ENCODE measurements at regions not wholly inside any gene's neighbourhood (a gene's known extent, or its start where the extent isn't known, plus 50 kb on each side); places are given as distances from the start of the nearest gene placed in this dataset.
A peak's percentile ranks its signal among the peaks of the same experiment; 100 is the strongest.
"Not testable (repeated sequence)": the region's sequence is repeated elsewhere in the genome, so short reads cannot be mapped to it uniquely, and the experiment has no call there.

DNA sequence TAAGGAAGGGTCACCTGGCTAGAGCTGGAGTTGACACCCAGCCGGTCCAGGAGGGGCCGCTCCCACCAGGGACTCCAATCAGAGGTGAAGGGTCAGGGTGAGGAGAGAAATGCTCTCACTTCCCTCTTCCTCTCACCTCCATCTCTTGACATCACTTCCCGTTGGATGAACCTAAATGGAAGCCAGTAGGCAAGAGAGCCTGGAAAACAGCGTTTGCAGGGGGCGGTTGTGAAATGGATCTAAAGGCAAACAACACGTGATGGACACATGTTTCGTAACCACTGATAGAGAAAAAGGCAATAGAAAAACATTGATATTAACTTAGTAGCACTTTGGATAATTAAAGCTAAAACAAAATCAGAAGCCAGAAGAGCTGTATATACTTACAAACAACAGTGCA lies 105.6 kb upstream of the FOXA2 start:
- no peak for DNase-seq (ENCODE audit: extremely low spot score, insufficient read length, low read depth)
- FAIRE-seq: no peak

DNA sequence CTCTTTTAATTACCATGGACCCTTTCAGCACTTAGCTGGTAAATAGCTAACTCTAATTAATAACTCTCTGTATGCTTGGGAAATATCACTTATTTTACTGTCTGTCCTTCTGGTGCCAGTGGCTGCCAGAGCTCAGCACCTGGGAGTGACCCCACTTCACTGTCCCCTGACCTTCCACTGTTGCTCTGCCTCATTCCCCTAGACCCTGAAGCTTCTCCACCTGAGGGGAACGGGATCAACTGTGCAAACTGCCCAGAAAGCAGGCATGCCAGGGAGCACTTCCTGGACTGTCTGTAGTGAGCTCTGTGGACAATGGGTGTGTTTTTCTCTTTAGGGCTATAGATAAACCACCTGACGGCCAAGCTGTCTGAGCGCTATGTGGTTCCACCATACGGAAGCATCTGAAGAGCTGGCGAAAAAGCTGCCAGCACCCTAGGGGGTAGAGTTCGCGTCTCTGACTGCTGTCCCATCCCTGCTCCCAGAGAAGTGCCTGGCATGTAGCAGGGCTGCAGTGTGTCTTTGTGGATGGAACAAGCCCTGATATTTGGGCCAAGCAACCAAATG lies 106.3 kb upstream of the FOXA2 start:
- DNase-seq (ENCODE audit: extremely low spot score, insufficient read length, low read depth) (no peak), FAIRE-seq (no peak)

DNA sequence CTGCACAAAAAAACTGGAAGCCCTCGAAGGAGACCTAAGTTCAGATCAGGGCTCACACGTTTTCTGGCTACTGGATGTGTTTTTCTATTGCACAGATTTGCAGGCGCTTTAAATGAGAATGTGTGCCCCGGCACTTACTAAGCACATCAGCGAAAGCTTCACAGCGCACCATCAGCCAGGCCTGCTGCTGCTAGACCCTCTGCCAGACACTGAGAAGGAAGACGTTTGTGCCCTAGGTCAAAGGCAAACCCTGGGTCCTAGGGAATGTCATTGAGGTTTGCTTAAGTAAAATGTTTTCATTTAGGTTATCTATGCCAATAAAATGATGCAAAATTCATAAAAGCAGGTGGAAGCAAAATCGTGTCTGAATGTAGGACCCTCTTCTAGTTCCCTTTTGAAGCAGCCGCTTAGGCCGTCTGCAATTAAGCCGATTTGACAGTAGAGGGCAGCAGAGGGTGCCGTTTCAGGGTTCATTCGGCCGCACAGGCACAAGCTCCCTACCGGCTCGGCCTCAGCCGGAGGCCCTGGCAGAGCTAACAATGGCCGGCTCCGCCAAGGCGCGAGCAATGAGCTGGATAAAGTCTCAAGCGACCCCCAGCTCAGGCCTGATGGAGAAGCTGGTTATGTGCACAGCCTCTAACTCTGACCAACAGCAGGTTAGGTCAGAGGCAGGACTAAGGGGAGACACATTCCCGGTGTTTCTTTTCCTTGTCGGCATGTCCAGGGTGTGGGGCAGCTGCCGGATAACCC lies 107.2 kb upstream of the FOXA2 start:
- FAIRE-seq: peak; percentile 80

DNA sequence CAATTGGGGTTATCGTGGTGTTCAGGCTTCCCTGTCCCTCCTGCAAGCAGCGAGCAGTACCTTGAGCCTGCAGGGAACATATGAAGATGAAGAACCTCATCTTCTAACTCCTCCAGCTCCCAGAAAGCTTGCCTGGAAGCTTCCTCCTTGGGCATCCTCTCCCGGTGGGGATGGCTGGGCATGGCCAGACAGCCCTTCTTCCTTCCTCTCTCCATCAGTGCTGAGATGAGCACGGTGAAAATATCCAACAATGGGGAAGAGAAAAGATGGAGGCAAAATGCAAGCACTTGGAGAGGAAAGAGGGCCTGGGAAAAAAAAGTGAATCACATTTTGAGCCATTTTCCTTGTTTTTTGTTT lies 107.7 kb upstream of the FOXA2 start:
- DNase-seq (ENCODE audit: extremely low spot score, insufficient read length, low read depth): no peak
- no peak for FAIRE-seq

More for the DNA sequence above, 107.2 kb upstream of the FOXA2 start:
- DNase-seq (ENCODE audit: extremely low spot score, insufficient read length, low read depth): peak; percentile 46

DNA sequence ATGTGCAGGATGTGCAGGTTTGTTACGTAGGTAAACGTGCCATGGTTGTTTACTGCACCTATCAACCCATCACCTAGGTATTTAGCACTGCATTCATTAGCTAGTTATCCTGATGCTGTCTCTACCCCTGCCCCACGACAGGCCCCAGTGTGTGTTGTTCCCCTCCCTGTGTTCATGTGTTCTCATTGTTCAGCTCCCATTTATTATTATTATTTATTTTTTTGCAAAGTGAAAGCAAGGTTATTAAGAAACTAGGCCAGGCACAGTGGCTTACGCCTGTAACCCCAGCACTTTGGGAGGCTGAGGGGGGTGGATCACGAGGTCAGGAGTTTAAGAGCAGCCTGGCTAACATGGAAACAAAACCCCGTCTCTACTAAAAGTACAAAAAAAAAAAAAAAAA lies 108.2 kb upstream of the FOXA2 start:
- not testable (repeated sequence) for DNase-seq (ENCODE audit: extremely low spot score, insufficient read length, low read depth)

DNA sequence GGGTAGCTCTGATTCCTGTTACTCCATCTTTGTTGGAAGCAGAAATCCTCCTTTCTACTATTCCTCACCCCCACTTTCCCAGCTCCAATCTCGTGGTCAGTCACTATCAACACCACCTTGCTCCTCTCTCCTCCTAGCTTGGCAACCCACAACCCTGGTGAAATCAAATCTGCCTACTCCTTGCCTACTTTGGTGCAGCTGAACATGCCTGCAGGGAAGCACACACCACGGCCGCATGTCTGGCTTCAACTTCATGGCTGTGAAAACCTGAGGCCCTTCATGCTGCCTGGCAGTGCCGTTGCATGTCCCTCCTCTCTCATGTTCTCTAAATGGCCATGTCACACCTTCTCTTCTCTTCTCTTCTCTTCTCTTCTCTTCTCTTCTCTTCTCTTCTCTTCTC lies 112.4 kb upstream of the FOXA2 start:
- no peak for DNase-seq (ENCODE audit: extremely low spot score, insufficient read length, low read depth)
- FAIRE-seq: no peak

More for the DNA sequence above, 108.2 kb upstream of the FOXA2 start:
- not testable (repeated sequence) for FAIRE-seq

DNA sequence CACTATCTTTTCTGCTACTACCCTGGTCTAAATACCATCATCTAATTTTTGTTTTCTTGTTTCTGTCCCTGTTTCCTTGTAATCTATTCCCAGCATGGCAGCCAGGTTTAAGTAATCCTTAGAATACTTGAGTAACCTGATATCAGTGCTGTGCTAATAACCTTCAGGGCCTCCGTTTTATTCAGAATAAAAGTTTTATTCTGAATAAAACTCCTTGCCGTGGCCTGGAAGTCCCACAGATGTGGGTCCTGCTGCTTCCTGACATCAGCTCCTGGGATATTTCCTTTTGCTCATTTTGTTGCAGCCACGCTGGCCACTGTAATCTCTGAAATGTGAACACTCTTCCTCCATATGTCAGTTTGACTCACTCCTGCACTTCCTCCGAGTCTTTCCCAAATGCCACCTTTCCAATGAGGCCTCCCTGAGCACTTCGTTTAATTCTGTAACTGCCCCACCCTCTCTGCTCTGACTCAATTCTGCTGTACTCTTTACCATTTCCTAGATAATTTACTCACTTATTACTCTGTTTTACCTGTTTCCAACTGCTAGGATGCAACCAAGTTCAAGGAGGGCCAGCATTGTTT lies 114.0 kb upstream of the FOXA2 start:
- no peak for FAIRE-seq
- DNase-seq (ENCODE audit: extremely low spot score, insufficient read length, low read depth): no peak

DNA sequence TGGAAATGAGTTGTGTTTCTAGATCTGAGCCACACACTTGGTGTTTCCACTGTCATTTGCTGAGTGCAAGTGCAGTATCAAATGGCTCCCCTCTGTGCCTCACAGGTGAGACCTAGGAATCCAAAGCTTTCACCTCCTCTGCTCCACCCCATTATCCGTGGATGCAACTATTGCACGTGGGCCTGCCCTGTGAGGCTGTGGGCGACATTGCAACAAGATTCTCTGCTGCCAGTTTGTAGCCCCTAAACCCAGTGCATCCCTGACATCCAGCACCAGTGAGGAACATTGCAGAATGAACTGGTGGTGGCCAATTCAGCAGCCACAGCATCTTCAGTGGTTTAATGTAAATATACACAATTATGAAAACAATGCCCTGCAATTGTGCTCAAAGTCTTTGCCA lies 115.0 kb upstream of the FOXA2 start:
- DNase-seq (ENCODE audit: extremely low spot score, insufficient read length, low read depth): no peak
- no peak for FAIRE-seq

DNA sequence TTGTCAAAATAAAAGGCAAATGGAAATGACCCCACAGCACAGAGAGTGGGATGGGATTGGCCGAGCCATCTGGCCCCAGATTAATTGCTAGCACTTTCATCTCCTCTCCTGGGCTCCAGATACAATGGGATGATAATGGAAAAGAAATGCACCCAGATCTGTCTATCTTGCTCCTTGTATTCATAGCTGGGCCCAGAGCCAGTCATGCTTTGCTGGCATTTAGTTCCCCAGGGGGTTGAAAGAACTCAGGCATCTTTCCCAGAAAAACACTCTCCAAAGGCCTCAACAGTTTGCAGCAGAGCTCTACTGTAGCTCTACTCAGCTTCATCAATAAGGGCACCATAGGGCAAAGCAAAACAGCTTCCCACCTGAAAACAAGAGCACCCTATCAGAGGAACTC lies 116.0 kb upstream of the FOXA2 start:
- FAIRE-seq (no peak), DNase-seq (ENCODE audit: extremely low spot score, insufficient read length, low read depth) (no peak)

DNA sequence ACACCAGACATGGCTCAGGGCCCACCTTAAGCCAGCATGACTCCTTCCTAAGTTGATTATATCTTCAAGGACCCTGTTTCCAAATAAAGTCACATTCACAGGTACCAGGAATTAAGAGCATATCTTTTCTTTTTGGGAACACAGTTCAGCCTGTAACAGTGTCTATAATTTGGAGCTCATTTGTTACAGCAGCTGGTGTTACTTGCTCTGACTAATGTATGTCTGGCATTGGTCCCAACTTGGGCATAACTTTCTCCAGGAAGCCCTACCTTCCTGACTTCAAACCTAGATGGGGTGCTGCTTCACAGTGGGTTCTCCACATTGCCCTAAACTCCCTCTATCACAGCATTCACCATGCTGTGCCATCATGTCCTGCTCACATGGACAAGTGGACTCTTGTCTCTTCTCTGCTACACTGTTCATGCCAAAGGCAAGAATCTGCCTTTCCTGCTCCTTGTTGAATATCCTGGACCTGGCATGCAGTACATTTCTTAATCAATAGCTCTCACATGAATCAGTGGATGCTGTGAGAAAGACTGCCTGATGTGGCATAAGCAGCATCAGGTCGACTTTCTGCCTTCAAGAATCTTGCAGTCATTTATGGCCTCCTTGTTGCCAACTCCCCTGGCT lies 117.4 kb upstream of the FOXA2 start:
- DNase-seq (ENCODE audit: extremely low spot score, insufficient read length, low read depth) (no peak), FAIRE-seq (no peak)

DNA sequence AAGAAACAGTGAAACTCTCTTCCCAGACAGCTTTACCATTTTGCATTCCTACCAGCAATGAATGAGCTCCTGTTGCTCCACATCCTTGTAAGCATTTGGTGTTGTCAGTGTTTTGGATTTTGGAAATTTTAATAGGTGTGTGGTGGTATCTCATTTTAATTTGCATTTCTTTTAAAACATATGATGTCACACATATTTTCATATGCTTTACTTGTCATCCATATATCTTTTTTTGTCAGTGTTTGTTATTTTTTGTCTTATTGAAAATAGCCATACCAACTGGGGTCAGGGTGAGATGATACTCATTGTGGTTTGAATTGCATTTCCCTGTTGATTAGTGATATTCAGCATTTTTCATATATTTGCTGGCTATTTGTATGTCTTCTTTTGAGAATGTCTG lies 119.5 kb upstream of the FOXA2 start:
- DNase-seq (ENCODE audit: extremely low spot score, insufficient read length, low read depth) (no peak), FAIRE-seq (no peak)

DNA sequence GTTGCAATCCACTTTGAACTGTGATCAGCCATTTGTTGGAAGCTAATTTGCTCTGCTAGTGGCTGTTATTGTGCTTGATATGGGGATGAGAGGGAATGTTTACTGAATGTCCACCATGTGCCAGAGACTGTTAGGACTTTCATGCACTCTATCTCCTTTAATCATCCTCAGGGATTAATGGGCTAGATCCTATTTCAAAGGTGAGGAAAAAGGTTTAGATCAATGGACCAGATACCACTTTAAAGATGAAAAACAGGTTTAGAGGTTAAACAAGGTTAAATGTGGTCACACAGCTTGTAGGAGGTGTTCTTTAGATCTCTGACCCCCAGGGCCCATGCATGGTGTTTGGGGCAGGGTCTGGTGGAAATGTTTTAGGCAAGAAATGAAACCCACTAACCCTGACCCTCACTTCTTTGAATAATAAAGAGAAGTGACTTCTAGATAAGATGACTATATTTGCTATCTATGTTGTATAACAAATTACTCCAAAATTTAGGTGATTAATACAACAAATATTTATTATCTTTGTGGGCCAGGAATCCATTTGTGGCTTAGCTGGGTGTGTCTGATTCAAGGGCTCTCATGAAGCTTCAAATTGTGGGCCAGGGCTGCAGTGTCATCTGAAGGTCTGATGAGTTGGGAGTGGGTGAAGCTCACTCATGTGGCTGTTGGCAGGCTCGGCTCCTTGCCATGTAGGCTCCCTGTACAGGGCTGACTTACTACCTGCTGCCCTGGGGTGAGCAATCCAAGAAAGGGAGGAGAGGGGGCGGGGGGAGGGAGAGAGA lies 127.8 kb upstream of the FOXA2 start:
- DNase-seq (ENCODE audit: extremely low spot score, insufficient read length, low read depth) (no peak), FAIRE-seq (no peak)

DNA sequence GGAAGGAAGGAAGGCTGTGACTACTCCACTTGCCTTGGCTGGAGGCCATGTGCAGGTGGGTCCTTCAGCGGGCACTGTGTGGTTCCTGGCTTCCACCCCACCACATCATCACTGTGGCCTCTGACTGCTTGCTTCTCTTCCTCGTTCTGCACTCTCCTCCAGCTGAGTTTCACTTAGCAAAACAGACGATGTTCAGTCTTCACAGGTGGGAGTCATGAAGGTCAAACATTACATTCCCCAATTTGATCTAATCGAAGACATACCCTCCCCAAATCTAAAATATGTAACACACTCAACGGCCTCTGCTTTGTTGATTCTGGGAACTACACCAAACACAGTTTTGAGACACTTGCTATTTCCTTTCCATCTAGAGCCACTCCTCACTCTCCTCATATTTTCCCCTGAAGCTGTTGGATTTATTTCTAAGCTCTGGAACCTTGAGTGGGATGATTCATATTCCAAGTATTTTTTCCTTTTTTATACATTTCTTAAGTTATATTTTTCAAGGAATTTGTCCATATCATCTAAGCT lies 132.5 kb upstream of the FOXA2 start:
- no peak for DNase-seq (ENCODE audit: extremely low spot score, insufficient read length, low read depth)

DNA sequence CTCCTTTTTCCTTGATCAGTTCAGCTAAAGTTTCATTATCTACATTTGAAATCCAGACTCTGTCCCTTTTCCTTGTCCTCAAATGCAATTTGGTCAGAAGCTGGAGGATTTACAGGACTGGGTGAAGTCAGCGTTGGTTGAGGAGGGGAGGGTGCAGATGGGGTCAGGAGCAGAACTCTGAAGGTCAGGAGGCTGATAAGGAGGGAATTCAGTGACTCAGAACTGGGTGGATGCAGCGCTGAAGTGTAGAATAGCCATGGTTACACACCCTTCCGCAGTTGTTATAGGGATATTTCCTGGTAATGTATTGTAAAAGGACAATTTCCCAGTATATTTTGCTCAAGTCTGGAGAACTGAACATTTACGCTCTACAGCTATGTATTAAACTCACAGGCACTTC lies 133.1 kb upstream of the FOXA2 start:
- FAIRE-seq (no peak), DNase-seq (ENCODE audit: extremely low spot score, insufficient read length, low read depth) (no peak)

More for the DNA sequence above, 132.5 kb upstream of the FOXA2 start:
- FAIRE-seq: no peak

DNA sequence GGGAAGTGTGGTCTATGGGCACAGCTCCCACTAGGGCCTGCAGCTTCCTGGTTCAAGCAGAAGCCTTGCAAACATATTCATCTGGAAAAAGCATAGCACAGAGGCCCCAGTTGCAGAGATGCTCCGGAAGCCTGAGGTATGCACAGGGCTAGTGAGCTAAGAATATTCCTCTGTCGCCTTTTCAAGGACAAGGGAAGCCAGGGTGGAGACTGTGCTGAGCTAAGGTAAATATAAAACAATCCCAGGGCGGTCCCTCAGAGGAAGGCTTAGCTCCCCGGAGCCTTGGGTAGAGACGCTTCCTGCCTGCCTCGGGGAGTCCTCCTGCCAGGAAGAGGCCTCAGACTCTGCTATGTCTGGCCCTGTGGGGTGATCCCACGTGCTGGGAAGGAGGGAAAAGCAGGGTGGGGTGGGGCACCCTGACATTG lies 134.8 kb upstream of the FOXA2 start:
- no peak for FAIRE-seq
- DNase-seq (ENCODE audit: extremely low spot score, insufficient read length, low read depth): no peak

DNA sequence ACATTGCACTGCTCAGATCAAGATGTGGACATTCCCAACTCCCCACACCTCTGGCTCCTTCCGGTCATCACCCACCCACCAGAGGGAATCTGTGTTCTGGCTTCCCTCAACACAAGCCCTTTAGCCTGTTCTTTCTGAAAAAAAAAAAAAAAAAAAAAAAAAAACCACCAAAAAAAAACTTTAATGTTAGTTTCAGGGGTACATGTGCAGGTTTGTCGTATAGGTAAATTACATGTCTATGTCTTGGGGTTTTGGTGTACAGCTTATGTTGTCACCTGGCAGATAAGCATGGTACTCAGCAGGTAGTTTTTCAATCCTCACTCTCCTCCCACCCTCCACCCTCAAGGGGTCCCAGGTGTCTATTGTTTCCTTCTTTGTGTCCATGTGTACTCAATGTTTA lies 135.8 kb upstream of the FOXA2 start:
- no peak for FAIRE-seq

DNA sequence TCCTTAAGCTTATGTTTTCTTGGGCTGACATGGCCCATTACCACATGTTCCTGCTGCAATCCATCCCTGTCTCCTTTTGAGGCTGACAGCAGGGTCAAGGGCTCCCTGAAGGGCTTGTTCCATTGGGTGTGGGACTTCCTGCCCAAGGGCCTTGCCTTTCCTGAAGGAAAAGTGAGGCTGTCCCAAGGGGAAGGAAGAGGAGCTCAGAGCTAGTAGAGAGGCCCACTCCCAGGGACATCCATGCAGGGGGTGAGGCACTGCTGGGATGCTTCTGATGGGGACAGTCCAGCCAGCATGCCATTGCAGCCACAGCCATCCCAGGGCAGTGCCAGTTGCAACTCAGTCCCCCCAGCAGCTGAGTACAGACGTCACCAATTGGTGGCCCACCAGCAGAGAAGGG lies 138.4 kb upstream of the FOXA2 start:
- no peak for FAIRE-seq

More for the DNA sequence above, 135.8 kb upstream of the FOXA2 start:
- no peak for DNase-seq (ENCODE audit: extremely low spot score, insufficient read length, low read depth)

DNA sequence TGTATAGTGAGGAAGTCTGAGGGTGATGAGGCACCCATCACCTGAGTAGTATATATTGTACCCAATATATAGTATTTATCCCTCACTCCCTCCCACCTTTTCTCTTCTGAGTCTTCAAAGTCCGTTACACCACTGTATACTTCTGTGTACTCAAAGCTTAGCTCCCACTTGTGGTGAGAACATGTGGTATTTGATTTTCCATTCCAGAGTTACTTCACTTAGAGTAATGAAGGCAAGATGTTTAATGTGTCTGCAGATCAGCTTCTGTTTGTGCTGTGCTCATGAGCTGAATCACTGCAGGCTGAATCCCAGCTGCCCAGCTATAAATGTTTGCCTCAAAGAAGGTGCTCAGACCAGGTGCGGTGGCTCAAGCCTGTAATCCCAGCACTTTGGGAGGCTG lies 139.3 kb upstream of the FOXA2 start:
- no peak for FAIRE-seq
- DNase-seq (ENCODE audit: extremely low spot score, insufficient read length, low read depth): no peak

More for the DNA sequence above, 138.4 kb upstream of the FOXA2 start:
- no peak for DNase-seq (ENCODE audit: extremely low spot score, insufficient read length, low read depth)

DNA sequence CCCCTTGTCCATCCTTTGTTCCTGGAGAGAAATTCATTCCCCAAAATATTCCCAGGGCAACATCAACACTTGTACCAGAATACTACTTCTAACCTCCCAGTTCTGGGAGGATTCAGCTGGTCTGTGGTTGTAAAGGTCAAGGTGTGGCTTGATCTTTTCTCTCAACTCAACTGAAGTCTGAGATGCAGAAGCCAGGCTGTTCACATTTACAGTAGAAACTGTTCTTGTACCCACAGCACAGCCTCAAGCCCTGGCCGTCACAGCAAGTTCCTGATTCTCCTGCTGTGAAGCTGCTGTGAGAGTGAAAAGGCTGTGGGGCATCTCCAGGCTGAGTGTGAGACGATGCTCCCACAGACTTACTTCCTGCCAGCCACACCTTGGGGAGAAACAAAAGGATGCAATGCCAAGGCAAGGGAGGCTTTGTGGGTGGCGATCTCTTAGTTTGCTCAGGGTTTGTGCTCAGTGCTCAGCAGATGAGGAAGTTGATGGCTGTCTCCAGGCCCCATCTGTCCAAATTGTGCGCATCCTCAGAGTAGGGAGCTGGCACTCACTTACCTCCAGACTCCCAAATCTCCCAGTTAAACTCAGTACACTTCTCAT lies 143.9 kb upstream of the FOXA2 start:
- DNase-seq (ENCODE audit: extremely low spot score, insufficient read length, low read depth) (no peak), FAIRE-seq (no peak)

DNA sequence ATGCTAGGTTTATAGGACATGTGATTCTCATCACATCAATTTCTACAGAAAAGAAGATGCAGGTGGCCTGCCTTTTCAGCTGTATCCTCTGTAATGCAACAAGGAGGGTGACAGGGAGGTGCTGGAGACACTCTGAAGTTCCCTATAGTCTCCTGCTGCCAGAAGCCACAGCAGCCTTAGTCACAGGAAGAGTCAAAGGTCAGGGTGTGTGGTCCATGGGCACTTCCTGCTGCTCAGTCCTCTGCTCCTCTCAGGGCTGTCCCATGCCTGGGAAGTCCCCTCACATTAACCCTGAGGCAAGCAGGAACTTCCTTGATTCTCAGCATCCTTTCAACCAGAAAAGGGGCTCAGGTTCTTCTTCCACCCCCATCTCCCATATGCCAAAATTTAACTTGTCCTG lies 144.8 kb upstream of the FOXA2 start:
- FAIRE-seq: no peak

More for the DNA sequence above, 144.8 kb upstream of the FOXA2 start:
- no peak for DNase-seq (ENCODE audit: extremely low spot score, insufficient read length, low read depth)

Data from GM18507 (cell line).